ENCODE measurements at regions not wholly inside any gene's neighbourhood (a gene's known extent, or its start where the extent isn't known, plus 50 kb on each side); places are given as distances from the start of the nearest gene placed in this dataset.
"Not testable (repeated sequence)": the region's sequence is repeated elsewhere in the genome, so short reads cannot be mapped to it uniquely, and the experiment has no call there.

- DNase-seq: no peak
These were observed 83.5 kb downstream of the TTLL2 start for GRCh38 chr6:167408235-167408869.

GRCh38 chr6:167409079-167409478 is 84.2 kb downstream of the TTLL2 start:
- no peak for DNase-seq

- DNase-seq: no peak
These were observed 84.8 kb downstream of the TTLL2 start for GRCh38 chr6:167409694-167410093.

- DNase-seq: no peak
These were observed 85.6 kb downstream of the TTLL2 start for GRCh38 chr6:167410462-167410861.

GRCh38 chr6:167412506-167412905 is 87.6 kb downstream of the TTLL2 start:
- no peak for DNase-seq

- no peak for DNase-seq
These were observed 90.6 kb downstream of the TTLL2 start for GRCh38 chr6:167415441-167415961.

- DNase-seq: no peak
These were observed 92.0 kb downstream of the TTLL2 start for GRCh38 chr6:167416676-167417430.

- DNase-seq: no peak
These were observed 95.3 kb downstream of the TTLL2 start for GRCh38 chr6:167420177-167420576.

GRCh38 chr6:167420858-167421766 is 96.2 kb downstream of the TTLL2 start:
- peak; percentile 28 for DNase-seq

- DNase-seq: not testable (repeated sequence)
These were observed 97.1 kb downstream of the TTLL2 start for GRCh38 chr6:167421944-167422343.

- DNase-seq: no peak
These were observed 98.0 kb downstream of the TTLL2 start for GRCh38 chr6:167422934-167423333.

GRCh38 chr6:167424060-167424673 is 99.3 kb downstream of the TTLL2 start:
- DNase-seq: no peak

GRCh38 chr6:167424700-167425099 is 99.8 kb downstream of the TTLL2 start:
- DNase-seq: no peak

- DNase-seq: no peak
These were observed 101.2 kb downstream of the TTLL2 start for GRCh38 chr6:167426084-167426483.

- DNase-seq: no peak
These were observed 101.8 kb downstream of the TTLL2 start for GRCh38 chr6:167426651-167427050.

- DNase-seq: no peak
These were observed 103.9 kb downstream of the TTLL2 start for GRCh38 chr6:167428664-167429333.

- no peak for DNase-seq
These were observed 104.5 kb downstream of the TTLL2 start for GRCh38 chr6:167429353-167429752.

GRCh38 chr6:167435209-167435728 is 110.4 kb downstream of the TTLL2 start:
- DNase-seq: no peak

- no peak for DNase-seq
These were observed 113.1 kb downstream of the TTLL2 start for GRCh38 chr6:167437888-167438484.

GRCh38 chr6:167441715-167442206 is 116.9 kb downstream of the TTLL2 start:
- DNase-seq: no peak

- no peak for DNase-seq
These were observed 117.4 kb downstream of the TTLL2 start for GRCh38 chr6:167442245-167442644.

Data from right forelimb (tissue), 1 donor.